Stimulated activated CD8-positive, alpha-beta memory T cell treated with anti-CD3 and anti-CD28 coated beads, Interleukin-15, amount 100 ng/mL, for 48 hours (primary cell): ENCODE measurements at regions not wholly inside any gene's neighbourhood (a gene's known extent, or its start where the extent isn't known, plus 50 kb on each side); places are given as distances from the start of the nearest gene placed in this dataset.
A peak's percentile ranks its signal among the peaks of the same experiment; 100 is the strongest.
"Not testable (repeated sequence)": the region's sequence is repeated elsewhere in the genome, so short reads cannot be mapped to it uniquely, and the experiment has no call there.

Experiments used
- DNase-seq, 2 donors: peaks; one replicate each; pipeline ENCODE4 v3.0.0-alpha.2; 2020; ENCODE audit warnings: low read depth in 2 of 2

- no peak for DNase-seq
Observed at GRCh38 chr6:9028086-9028485, 592.7 kb upstream of the SLC35B3 start.

GRCh38 chr6:9025796-9026394 lies 590.5 kb upstream of the SLC35B3 start:
- no peak for DNase-seq

GRCh38 chr6:9025228-9025627 lies 589.9 kb upstream of the SLC35B3 start:
- no peak for DNase-seq

GRCh38 chr6:9024246-9024645 lies 588.9 kb upstream of the SLC35B3 start:
- not testable (repeated sequence) for DNase-seq

- no peak for DNase-seq
Observed at GRCh38 chr6:9020001-9020400, 584.7 kb upstream of the SLC35B3 start.

GRCh38 chr6:9009931-9010330 lies 574.6 kb upstream of the SLC35B3 start:
- DNase-seq: no peak

GRCh38 chr6:9007027-9007426 lies 571.7 kb upstream of the SLC35B3 start:
- no peak for DNase-seq

- DNase-seq: no peak
Observed at GRCh38 chr6:9002833-9003232, 567.5 kb upstream of the SLC35B3 start.

- DNase-seq: no peak
Observed at GRCh38 chr6:8995156-8995555, 559.8 kb upstream of the SLC35B3 start.

- no peak for DNase-seq
Observed at GRCh38 chr6:8993111-8993510, 557.8 kb upstream of the SLC35B3 start.

GRCh38 chr6:8991844-8992243 lies 556.5 kb upstream of the SLC35B3 start:
- no peak for DNase-seq

- no peak for DNase-seq
Observed at GRCh38 chr6:8990075-8990474, 554.7 kb upstream of the SLC35B3 start.

GRCh38 chr6:8983202-8983688 lies 547.9 kb upstream of the SLC35B3 start:
- DNase-seq: peak; percentile 11 to 15

GRCh38 chr6:8982668-8983067 lies 547.3 kb upstream of the SLC35B3 start:
- no peak for DNase-seq

- no peak for DNase-seq
Observed at GRCh38 chr6:8973395-8973794, 538.0 kb upstream of the SLC35B3 start.

GRCh38 chr6:8969747-8970146 lies 534.4 kb upstream of the SLC35B3 start:
- DNase-seq: no peak

- DNase-seq: no peak
Observed at GRCh38 chr6:8958894-8959511, 523.7 kb upstream of the SLC35B3 start.

- DNase-seq: no peak
Observed at GRCh38 chr6:8953310-8953709, 518.0 kb upstream of the SLC35B3 start.

- DNase-seq: no peak
Observed at GRCh38 chr6:8948733-8949132, 513.4 kb upstream of the SLC35B3 start.

- no peak for DNase-seq
Observed at GRCh38 chr6:8947900-8948299, 512.6 kb upstream of the SLC35B3 start.

GRCh38 chr6:8944548-8944947 lies 509.2 kb upstream of the SLC35B3 start:
- no peak for DNase-seq

- no peak for DNase-seq
Observed at GRCh38 chr6:8943073-8943472, 507.7 kb upstream of the SLC35B3 start.

GRCh38 chr6:8941577-8941976 lies 506.2 kb upstream of the SLC35B3 start:
- no peak for DNase-seq

- DNase-seq: no peak
Observed at GRCh38 chr6:8940356-8940755, 505.0 kb upstream of the SLC35B3 start.
